ENCODE measurements at regions not wholly inside any gene's neighbourhood (a gene's known extent, or its start where the extent isn't known, plus 50 kb on each side); places are given as distances from the start of the nearest gene placed in this dataset.

GRCh38 chr9:99365233-99365980 is 143.3 kb downstream of the SEC61B start:
- no peak for DNase-seq

GRCh38 chr9:99366183-99366582 is 144.1 kb downstream of the SEC61B start:
- no peak for DNase-seq

GRCh38 chr9:99366621-99367020 is 144.5 kb downstream of the SEC61B start:
- no peak for DNase-seq

- DNase-seq = peak in 31 of 56 donors; percentile 4 to 76 (median 21)
These were observed 146.6 kb downstream of the SEC61B start for GRCh38 chr9:99368341-99369326.

GRCh38 chr9:99369327-99369722 is 147.2 kb downstream of the SEC61B start:
- no peak for DNase-seq

GRCh38 chr9:99370376-99370775 is 148.3 kb downstream of the SEC61B start:
- DNase-seq = no peak

GRCh38 chr9:99371376-99371775 is 149.3 kb downstream of the SEC61B start:
- no peak for DNase-seq

- DNase-seq = peak in 9 of 56 donors; percentile 2 to 41 (median 8)
These were observed 151.8 kb downstream of the SEC61B start for GRCh38 chr9:99373912-99374311.

- DNase-seq = no peak
These were observed 152.7 kb downstream of the SEC61B start for GRCh38 chr9:99374793-99375192.

- DNase-seq = no peak
These were observed 153.4 kb downstream of the SEC61B start for GRCh38 chr9:99375481-99375880.

- DNase-seq = no peak
These were observed 156.0 kb downstream of the SEC61B start for GRCh38 chr9:99377790-99378775.

- DNase-seq = no peak
These were observed 161.5 kb downstream of the SEC61B start for GRCh38 chr9:99383536-99383935.

- no peak for DNase-seq
These were observed 163.1 kb downstream of the SEC61B start for GRCh38 chr9:99385215-99385614.

GRCh38 chr9:99385814-99386279 is 163.8 kb downstream of the SEC61B start:
- no peak for DNase-seq

- DNase-seq = no peak
These were observed 165.3 kb downstream of the SEC61B start for GRCh38 chr9:99387431-99387830.

GRCh38 chr9:99389087-99390033 is 167.3 kb downstream of the SEC61B start:
- no peak for DNase-seq

GRCh38 chr9:99391937-99392594 is 170.0 kb downstream of the SEC61B start:
- DNase-seq = no peak

- DNase-seq = no peak
These were observed 170.9 kb downstream of the SEC61B start for GRCh38 chr9:99392986-99393385.

GRCh38 chr9:99393993-99394392 is 171.9 kb downstream of the SEC61B start:
- no peak for DNase-seq
